ENCODE measurements at regions not wholly inside any gene's neighbourhood (a gene's known extent, or its start where the extent isn't known, plus 50 kb on each side); places are given as distances from the start of the nearest gene placed in this dataset.

- TF ChIP-seq, protein P1, sequence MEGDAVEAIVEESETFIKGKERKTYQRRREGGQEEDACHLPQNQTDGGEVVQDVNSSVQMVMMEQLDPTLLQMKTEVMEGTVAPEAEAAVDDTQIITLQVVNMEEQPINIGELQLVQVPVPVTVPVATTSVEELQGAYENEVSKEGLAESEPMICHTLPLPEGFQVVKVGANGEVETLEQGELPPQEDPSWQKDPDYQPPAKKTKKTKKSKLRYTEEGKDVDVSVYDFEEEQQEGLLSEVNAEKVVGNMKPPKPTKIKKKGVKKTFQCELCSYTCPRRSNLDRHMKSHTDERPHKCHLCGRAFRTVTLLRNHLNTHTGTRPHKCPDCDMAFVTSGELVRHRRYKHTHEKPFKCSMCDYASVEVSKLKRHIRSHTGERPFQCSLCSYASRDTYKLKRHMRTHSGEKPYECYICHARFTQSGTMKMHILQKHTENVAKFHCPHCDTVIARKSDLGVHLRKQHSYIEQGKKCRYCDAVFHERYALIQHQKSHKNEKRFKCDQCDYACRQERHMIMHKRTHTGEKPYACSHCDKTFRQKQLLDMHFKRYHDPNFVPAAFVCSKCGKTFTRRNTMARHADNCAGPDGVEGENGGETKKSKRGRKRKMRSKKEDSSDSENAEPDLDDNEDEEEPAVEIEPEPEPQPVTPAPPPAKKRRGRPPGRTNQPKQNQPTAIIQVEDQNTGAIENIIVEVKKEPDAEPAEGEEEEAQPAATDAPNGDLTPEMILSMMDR (IDR thresholded peaks at IDR 0.05; ENCODE audit: insufficient read depth, low read length) = no peak
- TF ChIP-seq POLR2AphosphoS5 (IDR thresholded peaks at IDR 0.05; ENCODE audit: low read depth) (no peak), SPI1 (IDR thresholded peaks at IDR 0.05; ENCODE audit: borderline replicate concordance, low read depth) (no peak), GABPA (IDR thresholded peaks at IDR 0.05; ENCODE audit: low read depth) (no peak), REST (IDR thresholded peaks at IDR 0.05; ENCODE audit: insufficient replicate concordance, low read depth) (no peak)
These were observed 307.5 kb upstream of the HS6ST1 start for GRCh38 chr2:128625963-128626759.

All from HL-60 (cell line).